HG03439 (cell line): ENCODE measurements at regions not wholly inside any gene's neighbourhood (a gene's known extent, or its start where the extent isn't known, plus 50 kb on each side); places are given as distances from the start of the nearest gene placed in this dataset.
A peak's percentile ranks its signal among the peaks of the same experiment; 100 is the strongest.

Experiments used
- ATAC-seq: cut with Tn5 transposase; IDR thresholded peaks from one replicate; pipeline ENCODE4 v1.9.1; 2021; ENCODE audit warnings: mild to moderate bottlenecking, moderate library complexity; ENCODE audit not compliant: unreplicated experiment

GRCh38 chr1:240008298-240008697, 83.4 kb upstream of the FMN2 start:
- no peak for ATAC-seq

GRCh38 chr1:240014051-240014450, 77.6 kb upstream of the FMN2 start:
- ATAC-seq = no peak

GRCh38 chr1:240018617-240019016, 73.1 kb upstream of the FMN2 start:
- no peak for ATAC-seq

- ATAC-seq = no peak
Measured at GRCh38 chr1:240019524-240019923, 72.2 kb upstream of the FMN2 start.

- ATAC-seq = no peak
Measured at GRCh38 chr1:240020871-240021270, 70.8 kb upstream of the FMN2 start.

GRCh38 chr1:240021709-240022108, 70.0 kb upstream of the FMN2 start:
- no peak for ATAC-seq

GRCh38 chr1:240027059-240027462, 64.6 kb upstream of the FMN2 start:
- ATAC-seq = peak; percentile 76

GRCh38 chr1:240029418-240029817, 62.3 kb upstream of the FMN2 start:
- no peak for ATAC-seq

GRCh38 chr1:240030236-240030635, 61.4 kb upstream of the FMN2 start:
- no peak for ATAC-seq

- no peak for ATAC-seq
Measured at GRCh38 chr1:240031009-240031408, 60.7 kb upstream of the FMN2 start.

- no peak for ATAC-seq
Measured at GRCh38 chr1:240031414-240031813, 60.3 kb upstream of the FMN2 start.

GRCh38 chr1:240033406-240033805, 58.3 kb upstream of the FMN2 start:
- no peak for ATAC-seq

- no peak for ATAC-seq
Measured at GRCh38 chr1:240036526-240036925, 55.2 kb upstream of the FMN2 start.
